Uterus (tissue), 3 donors: ENCODE measurements at regions not wholly inside any gene's neighbourhood (a gene's known extent, or its start where the extent isn't known, plus 50 kb on each side); places are given as distances from the start of the nearest gene placed in this dataset.

Experiments used
- DNase-seq, 2 donors: peaks; one replicate each; pipeline ENCODE4 v3.0.0-alpha.2; 2019 to 2020
- H3K27ac ChIP-seq, 2 donors: fragments of 200-600 bp; sonication (generic); 1 replicate in 1 of 2; 2 replicates in 1 of 2; pipeline ENCODE4 v1.5.1; 2016 to 2018
- H3K27me3 ChIP-seq, 2 donors: fragments of 200-600 bp; sonication (generic); one replicate each; pipeline ENCODE4 v1.5.1; 2018 to 2019; ENCODE audit warnings: control low read depth in 1 of 2
- H3K36me3 ChIP-seq, 2 donors: fragments of 200-600 bp; sonication (generic); one replicate each; pipeline ENCODE4 v1.5.1; 2019; ENCODE audit warnings: control low read depth in 1 of 2
- H3K4me1 ChIP-seq, 2 donors: fragments of 200-600 bp; sonication (generic); one replicate each; pipeline ENCODE4 v1.5.1; 2018 to 2019; ENCODE audit warnings: control low read depth in 1 of 2
- H3K4me3 ChIP-seq, 2 donors: fragments of 200-600 bp; sonication (generic); 1 replicate in 1 of 2; 2 replicates in 1 of 2; pipeline ENCODE4 v1.5.1; 2018 to 2019; ENCODE audit warnings: mild to moderate bottlenecking in 1 of 2
- H3K9me3 ChIP-seq, 2 donors: fragments of 200-600 bp; sonication (generic); one replicate each; pipeline ENCODE4 v1.5.1; 2019; ENCODE audit warnings: control low read depth in 1 of 2
- POLR2A ChIP-seq, 2 donors: fragments of 450-650 bp; IDR thresholded peaks; one replicate each; pipeline ENCODE4 v1.6.1; 2016; ENCODE audit warnings: antibody characterized with exemption in 2 of 2, mild to moderate bottlenecking in 1 of 2, moderate library complexity in 1 of 2
- intact Hi-C: fragments of 100-400 bp; cut with DNase I; formaldehyde crosslinking; loops from one replicate; pipeline ENCODE4 v1.15.1; 2023; ENCODE audit warnings: low total_unique reads
- TF ChIP-seq, protein P1 (sequence below), 4 experiments: fragments of 200-600 bp in 2 of 4; fragments of 450-650 bp in 2 of 4; sonication (generic) in 2 of 4; IDR thresholded peaks; one replicate each; pipeline ENCODE4 v1.5.1; 2016 to 2019; ENCODE audit warnings: antibody characterized with exemption in 4 of 4, mild to moderate bottlenecking in 2 of 4, moderate library complexity in 1 of 4
- donor health status: DM: yes; HTN: yes; CAD: no.

DNA sequence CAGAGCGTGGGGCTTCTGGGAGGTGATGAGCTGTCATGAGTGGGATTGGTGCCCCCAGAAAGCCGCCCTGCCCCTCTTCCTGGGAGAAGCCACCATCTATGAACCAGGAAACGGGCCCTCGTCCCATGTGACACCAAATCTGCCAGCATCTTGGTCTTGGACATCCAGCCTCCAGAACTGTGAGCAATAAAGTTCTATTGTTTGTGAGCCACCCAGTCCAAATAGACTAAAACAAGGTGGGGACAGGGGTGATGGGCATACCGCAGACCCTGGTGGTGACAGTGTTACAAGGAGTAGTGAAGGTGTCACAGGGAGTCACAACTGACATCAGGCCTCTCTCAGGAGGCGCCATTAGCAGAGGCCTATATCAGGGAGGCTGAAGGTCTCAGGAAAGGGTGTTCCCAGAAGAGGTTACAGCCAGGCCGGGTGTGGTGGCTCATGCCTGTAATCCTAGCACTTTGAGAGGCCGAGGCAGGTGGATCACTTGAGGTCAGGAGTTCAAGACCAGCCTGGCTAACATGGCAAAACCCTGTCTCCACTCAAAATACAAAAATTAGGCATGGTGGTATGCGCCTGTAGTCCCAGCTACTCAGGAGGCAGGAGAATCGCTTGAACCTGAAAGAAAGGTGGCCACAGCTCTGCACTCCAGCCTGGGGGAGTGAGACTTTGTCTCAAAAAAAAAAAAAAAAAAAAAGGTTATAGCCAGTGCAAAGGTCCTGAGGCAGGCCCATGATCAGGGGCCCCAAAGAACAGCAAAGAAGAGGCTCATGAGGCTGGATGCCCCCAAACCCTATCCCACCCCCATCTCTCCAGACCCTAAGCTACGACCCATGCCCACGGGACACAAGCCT is 53.0 kb downstream of the NCOR2 start:
- Histone ChIP-seq H3K27ac (peak overlapping the region in 1 of 2 donors; percentile 69), H3K27me3 (no peaks in the 10 kb centered on the region), H3K36me3 (no peaks in the 10 kb centered on the region), H3K4me1 (peaks cover 13 to 39% of the 10 kb centered on the region in 2 donors), H3K9me3 (no peaks in the 10 kb centered on the region), H3K4me3 (no peak overlapping the region)
- intact Hi-C loops: no loop called here
- no peak for DNase-seq
- TF ChIP-seq POLR2A (IDR thresholded peaks at IDR 0.05): no peak
- TF ChIP-seq, protein P1, sequence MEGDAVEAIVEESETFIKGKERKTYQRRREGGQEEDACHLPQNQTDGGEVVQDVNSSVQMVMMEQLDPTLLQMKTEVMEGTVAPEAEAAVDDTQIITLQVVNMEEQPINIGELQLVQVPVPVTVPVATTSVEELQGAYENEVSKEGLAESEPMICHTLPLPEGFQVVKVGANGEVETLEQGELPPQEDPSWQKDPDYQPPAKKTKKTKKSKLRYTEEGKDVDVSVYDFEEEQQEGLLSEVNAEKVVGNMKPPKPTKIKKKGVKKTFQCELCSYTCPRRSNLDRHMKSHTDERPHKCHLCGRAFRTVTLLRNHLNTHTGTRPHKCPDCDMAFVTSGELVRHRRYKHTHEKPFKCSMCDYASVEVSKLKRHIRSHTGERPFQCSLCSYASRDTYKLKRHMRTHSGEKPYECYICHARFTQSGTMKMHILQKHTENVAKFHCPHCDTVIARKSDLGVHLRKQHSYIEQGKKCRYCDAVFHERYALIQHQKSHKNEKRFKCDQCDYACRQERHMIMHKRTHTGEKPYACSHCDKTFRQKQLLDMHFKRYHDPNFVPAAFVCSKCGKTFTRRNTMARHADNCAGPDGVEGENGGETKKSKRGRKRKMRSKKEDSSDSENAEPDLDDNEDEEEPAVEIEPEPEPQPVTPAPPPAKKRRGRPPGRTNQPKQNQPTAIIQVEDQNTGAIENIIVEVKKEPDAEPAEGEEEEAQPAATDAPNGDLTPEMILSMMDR (IDR thresholded peaks at IDR 0.05): no peak

DNA sequence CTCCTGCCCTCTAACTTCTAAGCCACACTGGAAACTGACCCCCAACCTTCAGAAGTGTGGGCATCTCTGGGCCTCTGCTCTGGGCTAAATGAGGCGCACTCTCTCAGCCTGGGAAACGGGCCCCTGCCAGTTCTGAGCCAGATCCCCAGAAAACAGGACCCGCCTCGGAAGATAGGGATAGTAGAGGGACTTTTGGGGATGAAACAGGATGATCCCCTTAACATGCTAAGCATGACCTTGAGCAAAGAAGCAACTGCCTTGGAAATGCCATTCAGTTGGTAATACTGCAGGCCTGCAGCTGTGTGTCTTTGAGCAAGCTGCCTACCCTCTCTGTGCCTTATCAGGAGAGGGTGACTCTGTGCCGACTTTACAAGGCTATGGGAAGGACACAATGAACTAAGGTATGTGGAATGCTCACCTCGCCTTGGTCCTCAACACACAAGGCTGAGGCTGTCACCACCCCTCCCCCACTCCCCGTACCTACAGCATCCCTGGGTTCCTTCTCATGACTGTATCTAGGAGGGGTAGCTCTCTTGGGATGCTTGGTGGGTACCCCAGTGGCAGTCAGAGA is 54.0 kb downstream of the NCOR2 start:
- intact Hi-C loops: no loop called here

DNA sequence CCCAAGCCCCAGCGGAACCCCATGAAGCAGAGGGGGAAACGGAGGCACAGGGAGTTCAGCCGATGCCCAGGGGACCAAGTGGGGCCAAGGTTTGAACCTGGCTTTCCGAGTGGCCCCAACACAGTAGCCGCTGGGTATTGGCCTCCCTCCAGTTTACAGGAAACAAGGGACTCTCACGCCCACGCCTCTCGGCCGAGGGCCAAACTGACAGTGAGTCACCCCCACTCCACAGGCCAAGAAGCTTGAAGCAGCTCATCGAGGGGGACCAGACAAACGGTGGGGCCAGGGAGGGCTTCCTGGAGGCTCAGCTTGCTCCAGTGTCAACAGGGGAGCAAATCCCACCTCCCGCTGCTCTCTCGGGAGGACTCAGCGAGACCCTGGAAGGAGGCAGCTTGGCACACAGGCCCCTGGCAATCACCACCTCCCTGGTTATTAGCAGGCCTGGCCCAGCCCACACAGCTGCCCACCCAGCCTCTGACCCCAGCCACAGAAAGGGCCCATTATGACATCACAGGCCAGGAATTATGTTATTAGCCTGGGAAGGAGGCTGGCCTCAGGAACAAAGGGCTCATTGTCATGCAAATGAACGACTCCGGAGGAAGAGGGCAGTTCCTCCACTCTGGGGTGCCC is 54.6 kb downstream of the NCOR2 start:
- intact Hi-C loops: no loop called here
- H3K4me3 ChIP-seq: no peak overlapping the region
- H3K4me1 ChIP-seq: peaks cover 14 to 49% of the 10 kb centered on the region in 2 donors
- H3K9me3 ChIP-seq: no peaks in the 10 kb centered on the region
- DNase-seq: peak; percentile 88 to 91
- peak overlapping the region; percentile 69 to 73 for H3K27ac ChIP-seq
- H3K27me3 ChIP-seq: no peaks in the 10 kb centered on the region
- no peaks in the 10 kb centered on the region for H3K36me3 ChIP-seq
- TF ChIP-seq POLR2A (IDR thresholded peaks at IDR 0.05): no peak
- TF ChIP-seq, protein P1 (IDR thresholded peaks at IDR 0.05): no peak

More for the DNA sequence above, 54.0 kb downstream of the NCOR2 start:
- Histone ChIP-seq H3K4me3 (no peak overlapping the region), H3K27me3 (no peaks in the 10 kb centered on the region), H3K4me1 (peaks cover 14 to 43% of the 10 kb centered on the region in 2 donors), H3K36me3 (no peaks in the 10 kb centered on the region), H3K9me3 (no peaks in the 10 kb centered on the region), H3K27ac (peak overlapping the region; percentile 69 to 73)
- no peak for TF ChIP-seq POLR2A (IDR thresholded peaks at IDR 0.05)
- TF ChIP-seq, protein P1 (IDR thresholded peaks at IDR 0.05): no peak
- DNase-seq: no peak

DNA sequence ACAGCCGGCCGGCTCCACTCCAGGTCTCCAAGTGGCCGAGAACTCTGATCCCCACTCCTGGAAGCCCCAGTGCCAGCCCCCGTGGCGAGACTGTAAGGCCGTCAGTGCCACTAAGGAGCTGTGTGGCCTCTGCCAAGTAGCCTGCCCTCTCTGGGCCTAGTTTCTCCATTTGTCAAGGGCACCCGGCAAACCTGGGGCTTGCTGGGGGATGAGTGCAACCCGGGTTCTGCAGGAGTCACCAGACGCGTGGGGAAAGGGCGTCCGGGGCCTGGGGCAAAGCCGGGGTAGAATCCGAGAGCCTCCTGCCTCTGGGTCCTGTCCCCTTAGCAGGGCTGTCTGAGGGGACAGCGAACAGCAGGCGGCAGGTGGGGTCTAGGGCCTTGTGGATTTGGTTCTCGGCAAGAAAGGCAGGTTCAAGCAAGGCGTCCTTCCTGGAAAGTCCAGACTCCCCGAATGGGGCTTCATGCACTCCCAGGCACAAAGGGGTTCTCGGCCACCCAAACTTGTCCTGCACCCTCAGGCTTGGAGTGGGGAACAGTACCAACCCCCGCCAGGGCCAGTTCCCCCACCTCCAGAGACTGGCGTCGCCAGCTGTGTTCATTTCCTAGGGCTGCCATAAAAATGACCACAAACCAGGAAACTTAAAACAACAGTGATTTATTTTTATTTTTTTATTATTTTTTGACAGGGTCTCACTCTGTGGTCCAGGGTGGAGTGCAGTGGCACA is 56.0 kb downstream of the NCOR2 start:
- no peaks in the 10 kb centered on the region for H3K9me3 ChIP-seq
- no peak for TF ChIP-seq POLR2A (IDR thresholded peaks at IDR 0.05)
- TF ChIP-seq, protein P1 (IDR thresholded peaks at IDR 0.05): no peak
- H3K4me1 ChIP-seq: peaks cover 14 to 42% of the 10 kb centered on the region in 2 donors
- intact Hi-C loops: no loop called here
- H3K27me3 ChIP-seq: no peaks in the 10 kb centered on the region
- no peak for DNase-seq
- H3K4me3 ChIP-seq: no peak overlapping the region
- H3K36me3 ChIP-seq: no peaks in the 10 kb centered on the region
- no peak overlapping the region for H3K27ac ChIP-seq
